OCI-LY1 (cell line): ENCODE measurements at regions not wholly inside any gene's neighbourhood (a gene's known extent, or its start where the extent isn't known, plus 50 kb on each side); places are given as distances from the start of the nearest gene placed in this dataset.

ENCODE experiments used
- H2AFZ ChIP-seq: fragments of 200-600 bp; sonication (generic), shearing (Covaris generic); 2 replicates; pipeline ENCODE4 v1.6.0; 2014; ENCODE audit warnings: antibody characterized with exemption, mild to moderate bottlenecking, low read length
- H3F3A ChIP-seq: fragments of 200-600 bp; sonication (generic), shearing (Covaris generic); 2 replicates; pipeline ENCODE4 v1.6.0; 2014; ENCODE audit warnings: mild to moderate bottlenecking, antibody characterized with exemption, low read length, moderate library complexity; ENCODE audit not compliant: insufficient read depth
- H3K27ac ChIP-seq: fragments of 200-600 bp; sonication (generic); 2 replicates; pipeline ENCODE4 v1.5.1; 2014; ENCODE audit warnings: low read length, mixed run types, mild to moderate bottlenecking, low read depth; ENCODE audit not compliant: poor library complexity, severe bottlenecking
- H3K27me3 ChIP-seq: fragments of 200-600 bp; sonication (generic); 2 replicates; pipeline ENCODE4 v1.6.0; 2014; ENCODE audit warnings: antibody characterized with exemption, mild to moderate bottlenecking, low read length, moderate library complexity; ENCODE audit not compliant: insufficient read depth
- H3K36me3 ChIP-seq: fragments of 200-600 bp; sonication (generic); 2 replicates; pipeline ENCODE4 v1.6.1; 2014; ENCODE audit warnings: mild to moderate bottlenecking, antibody characterized with exemption, low read length, moderate library complexity, mixed read lengths; ENCODE audit not compliant: insufficient read depth
- H3K4me1 ChIP-seq: fragments of 200-600 bp; sonication (generic); 2 replicates; pipeline ENCODE4 v1.5.1; 2014; ENCODE audit warnings: mild to moderate bottlenecking, low read length, moderate library complexity; ENCODE audit not compliant: insufficient read depth, severe bottlenecking
- H3K4me2 ChIP-seq: fragments of 200-600 bp; sonication (generic), shearing (Covaris generic); 2 replicates; pipeline ENCODE4 v1.6.1; 2014; ENCODE audit warnings: low read length
- H3K4me3 ChIP-seq: fragments of 200-600 bp; sonication (generic); 2 replicates; pipeline ENCODE4 v1.5.1; 2014; ENCODE audit warnings: low read length, low read depth, mild to moderate bottlenecking, mixed read lengths; ENCODE audit not compliant: poor library complexity, severe bottlenecking
- H3K79me2 ChIP-seq: fragments of 200-600 bp; shearing (Covaris generic); 2 replicates; pipeline ENCODE4 v1.6.1; 2016; ENCODE audit warnings: mixed run types, low read length, mixed read lengths; ENCODE audit not compliant: insufficient read depth
- H3K9ac ChIP-seq: fragments of 200-600 bp; sonication (generic), shearing (Covaris generic); 2 replicates; pipeline ENCODE4 v1.6.1; 2014; ENCODE audit warnings: mild to moderate bottlenecking, low read length, mixed read lengths
- H3K9me2 ChIP-seq: fragments of 200-600 bp; sonication (generic), shearing (Covaris generic); 2 replicates; pipeline ENCODE4 v1.6.1; 2014; ENCODE audit warnings: low read depth, mild to moderate bottlenecking, low read length, mixed read lengths
- H3K9me3 ChIP-seq: fragments of 200-600 bp; shearing (Covaris generic); 2 replicates; pipeline ENCODE4 v1.6.1; 2014; ENCODE audit warnings: low read length, mixed read lengths
- H4K20me1 ChIP-seq: fragments of 200-600 bp; sonication (generic), shearing (Covaris generic); 2 replicates; pipeline ENCODE4 v1.6.0; 2016; ENCODE audit warnings: mild to moderate bottlenecking, low read length; ENCODE audit not compliant: insufficient read depth
- EZH2 ChIP-seq: fragments of 200-600 bp; sonication (generic), shearing (Covaris generic); IDR thresholded peaks from 2 replicates; pipeline ENCODE4 v1.8.0; 2017; ENCODE audit warnings: borderline replicate concordance, mixed run types, mild to moderate bottlenecking, antibody characterized with exemption, low read length, moderate library complexity, mixed read lengths
- TF ChIP-seq, protein P1 (sequence below): fragments of 200-600 bp; sonication (generic), shearing (Covaris generic); IDR thresholded peaks from 2 replicates; pipeline ENCODE4 v1.5.1; 2017; ENCODE audit warnings: mild to moderate bottlenecking, antibody characterized with exemption, low read length, moderate library complexity, mixed read lengths

DNA sequence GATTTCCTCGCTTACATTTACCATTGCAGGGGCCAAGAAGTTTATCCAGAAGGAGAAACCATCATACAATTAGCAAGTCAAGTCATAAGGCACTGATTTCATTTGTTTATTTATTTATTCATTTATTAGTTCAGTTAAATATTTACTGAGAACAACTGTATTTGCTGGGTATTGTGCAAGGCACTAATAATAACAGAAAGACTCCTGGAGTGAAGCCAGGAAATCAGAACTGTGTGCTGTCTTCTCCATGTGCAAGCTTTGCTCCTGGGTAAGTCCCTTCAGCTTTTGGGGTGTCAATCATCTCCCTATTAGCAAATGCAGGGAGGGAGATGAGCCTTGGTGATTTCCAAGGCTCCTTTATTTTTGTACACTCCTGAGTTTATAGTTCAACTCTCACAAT is 341.6 kb upstream of the MEIS1 start:
- Histone ChIP-seq H3K4me2 (no peak overlapping the region), H3K27me3 (no peaks in the 10 kb centered on the region), H3K36me3 (no peaks in the 10 kb centered on the region), H3K9me3 (no peaks in the 10 kb centered on the region), H2AFZ (no peak overlapping the region), H4K20me1 (no peaks in the 10 kb centered on the region), H3F3A (no peaks in the 10 kb centered on the region), H3K9me2 (no peaks in the 10 kb centered on the region), H3K79me2 (no peaks in the 10 kb centered on the region), H3K9ac (no peak overlapping the region), H3K4me3 (no peak overlapping the region), H3K27ac (no peak overlapping the region), H3K4me1 (no peaks in the 10 kb centered on the region)
- no peak for TF ChIP-seq EZH2
- TF ChIP-seq, protein P1, sequence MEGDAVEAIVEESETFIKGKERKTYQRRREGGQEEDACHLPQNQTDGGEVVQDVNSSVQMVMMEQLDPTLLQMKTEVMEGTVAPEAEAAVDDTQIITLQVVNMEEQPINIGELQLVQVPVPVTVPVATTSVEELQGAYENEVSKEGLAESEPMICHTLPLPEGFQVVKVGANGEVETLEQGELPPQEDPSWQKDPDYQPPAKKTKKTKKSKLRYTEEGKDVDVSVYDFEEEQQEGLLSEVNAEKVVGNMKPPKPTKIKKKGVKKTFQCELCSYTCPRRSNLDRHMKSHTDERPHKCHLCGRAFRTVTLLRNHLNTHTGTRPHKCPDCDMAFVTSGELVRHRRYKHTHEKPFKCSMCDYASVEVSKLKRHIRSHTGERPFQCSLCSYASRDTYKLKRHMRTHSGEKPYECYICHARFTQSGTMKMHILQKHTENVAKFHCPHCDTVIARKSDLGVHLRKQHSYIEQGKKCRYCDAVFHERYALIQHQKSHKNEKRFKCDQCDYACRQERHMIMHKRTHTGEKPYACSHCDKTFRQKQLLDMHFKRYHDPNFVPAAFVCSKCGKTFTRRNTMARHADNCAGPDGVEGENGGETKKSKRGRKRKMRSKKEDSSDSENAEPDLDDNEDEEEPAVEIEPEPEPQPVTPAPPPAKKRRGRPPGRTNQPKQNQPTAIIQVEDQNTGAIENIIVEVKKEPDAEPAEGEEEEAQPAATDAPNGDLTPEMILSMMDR, result no peak

DNA sequence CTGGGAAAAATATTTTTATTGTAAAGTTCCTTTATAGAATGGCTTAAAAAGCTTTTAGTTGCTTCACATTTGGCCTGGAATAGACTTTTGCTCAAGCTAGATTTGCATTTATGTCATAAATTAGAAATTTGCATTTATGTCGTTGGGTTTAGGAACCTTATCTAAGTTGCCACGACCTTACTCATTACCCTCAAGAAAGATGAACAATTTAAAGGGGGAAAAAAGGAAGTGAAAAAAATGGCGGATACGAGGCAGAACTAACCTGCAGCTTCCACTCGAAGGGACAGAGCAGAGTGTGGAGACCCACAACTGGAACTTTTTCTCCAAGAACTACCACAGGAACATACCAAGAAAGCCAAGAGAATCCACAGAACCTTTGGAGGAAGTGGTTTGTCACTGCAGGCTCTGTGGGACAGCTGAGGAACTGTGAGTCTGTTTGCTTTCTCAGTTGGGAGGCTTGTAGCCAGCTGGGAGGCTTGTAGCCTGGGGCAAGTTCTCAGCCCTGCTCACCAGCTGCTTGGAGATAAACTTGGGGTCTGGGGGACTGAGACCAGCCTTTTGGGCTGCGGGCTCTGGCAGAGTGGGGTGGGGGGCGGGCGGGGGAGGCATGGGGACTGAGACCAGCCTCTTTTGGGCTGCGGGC is 349.9 kb upstream of the MEIS1 start:
- Histone ChIP-seq H3K9ac (no peak overlapping the region), H3K4me3 (no peak overlapping the region), H3K27ac (no peak overlapping the region), H3K9me3 (no peaks in the 10 kb centered on the region), H3K4me2 (no peak overlapping the region), H3K36me3 (no peaks in the 10 kb centered on the region), H3K4me1 (no peaks in the 10 kb centered on the region), H3K9me2 (no peaks in the 10 kb centered on the region), H4K20me1 (no peaks in the 10 kb centered on the region), H3F3A (no peaks in the 10 kb centered on the region), H3K79me2 (no peaks in the 10 kb centered on the region), H2AFZ (no peak overlapping the region), H3K27me3 (no peaks in the 10 kb centered on the region)
- TF ChIP-seq, protein P1, result no peak
- TF ChIP-seq EZH2, result no peak

DNA sequence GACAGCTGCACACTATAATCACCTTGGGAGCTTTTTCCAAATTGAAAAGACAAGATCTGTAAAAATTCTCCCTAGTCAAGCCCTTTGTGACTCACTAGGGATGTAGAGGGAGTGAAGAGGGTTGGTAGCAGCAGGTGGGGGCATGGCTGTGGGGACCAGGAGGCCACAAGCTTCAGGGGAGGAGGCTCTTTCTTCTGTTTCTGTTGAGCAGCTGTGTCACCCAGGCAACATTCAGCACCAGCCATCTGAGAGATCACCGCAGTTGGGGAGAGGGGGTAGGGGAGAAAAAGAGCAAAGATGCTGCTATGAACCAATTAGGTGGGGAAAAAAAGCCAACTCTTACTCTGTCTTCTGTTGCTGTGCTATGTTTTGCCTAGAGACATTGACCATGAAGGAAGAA is 352.3 kb upstream of the MEIS1 start:
- H2AFZ ChIP-seq, result no peak overlapping the region
- H3K9me3 ChIP-seq, result no peaks in the 10 kb centered on the region
- no peaks in the 10 kb centered on the region for H3K36me3 ChIP-seq
- H3K4me2 ChIP-seq, result no peak overlapping the region
- H3K9ac ChIP-seq, result no peak overlapping the region
- H3F3A ChIP-seq, result no peaks in the 10 kb centered on the region
- H4K20me1 ChIP-seq, result no peaks in the 10 kb centered on the region
- no peak overlapping the region for H3K27ac ChIP-seq
- H3K27me3 ChIP-seq, result no peaks in the 10 kb centered on the region
- no peaks in the 10 kb centered on the region for H3K79me2 ChIP-seq
- no peaks in the 10 kb centered on the region for H3K9me2 ChIP-seq
- TF ChIP-seq, protein P1, result no peak
- TF ChIP-seq EZH2, result no peak
- no peak overlapping the region for H3K4me3 ChIP-seq
- no peaks in the 10 kb centered on the region for H3K4me1 ChIP-seq
